Small intestine (tissue), 7 donors: ENCODE measurements at regions not wholly inside any gene's neighbourhood (a gene's known extent, or its start where the extent isn't known, plus 50 kb on each side); places are given as distances from the start of the nearest gene placed in this dataset.

Experiments used
- DNase-seq, 2 donors: peaks; one replicate each; pipeline versions ENCODE4 v3.0.0 to v3.0.0-alpha.2; 2013
- FAIRE-seq: peaks from 2 replicates; lab custom pipeline; 2012; peaks lifted over from hg19 to GRCh38; lab: Jason Lieb, UNC
- H3K27ac ChIP-seq, 3 donors: one replicate each; pipeline ENCODE4 v1.5.1; 2013; ENCODE audit warnings: low read length in 2 of 3, mild to moderate bottlenecking in 2 of 3, control low read depth in 1 of 3, inconsistent platforms in 1 of 3, low read depth in 1 of 3, moderate library complexity in 1 of 3
- H3K27me3 ChIP-seq, 3 donors: one replicate each; pipeline ENCODE4 v1.6.1; 2013; ENCODE audit warnings: low read length in 3 of 3, inconsistent platforms in 1 of 3; ENCODE audit not compliant: control insufficient read depth in 3 of 3, insufficient read depth in 3 of 3
- H3K36me3 ChIP-seq, 3 donors: one replicate each; pipeline ENCODE4 v1.6.1; 2013; ENCODE audit warnings: low read length in 3 of 3, inconsistent platforms in 1 of 3, low read depth in 1 of 3, mild to moderate bottlenecking in 1 of 3, moderate library complexity in 1 of 3; ENCODE audit not compliant: control insufficient read depth in 3 of 3, insufficient read depth in 2 of 3
- H3K4me1 ChIP-seq, 3 donors: one replicate each; pipeline ENCODE4 v1.6.1; 2013; ENCODE audit warnings: low read length in 2 of 3, inconsistent platforms in 1 of 3, low read depth in 1 of 3, mild to moderate bottlenecking in 1 of 3, moderate library complexity in 1 of 3; ENCODE audit not compliant: control insufficient read depth in 3 of 3, insufficient read depth in 2 of 3
- H3K4me3 ChIP-seq, 3 donors: one replicate each; pipeline ENCODE4 v1.5.1; 2013; ENCODE audit warnings: low read length in 3 of 3, control low read depth in 1 of 3, inconsistent platforms in 1 of 3, low read depth in 1 of 3, mild to moderate bottlenecking in 1 of 3, moderate library complexity in 1 of 3
- H3K9me3 ChIP-seq, 2 donors: one replicate each; pipeline ENCODE4 v1.6.1; 2013; ENCODE audit warnings: low read depth in 1 of 2, low read length in 1 of 2; ENCODE audit not compliant: control insufficient read depth in 2 of 2, insufficient read depth in 1 of 2
- WGBS, 3 donors: extraction: QIAGEN DNeasy Blood & Tissue Kit; methylation state at CpG; one replicate each; pipeline ENCODE4 v1.1.7; 2013; 5-methylcytosine and 5-hydroxymethylcytosine counted together
- donor health status: healthy with polysubstance abuse.
- donor health status: control.
- donor health status: control.
- donor health status: Bipolar disorder and iron deficiency.
- donor health status: healthy.

DNA sequence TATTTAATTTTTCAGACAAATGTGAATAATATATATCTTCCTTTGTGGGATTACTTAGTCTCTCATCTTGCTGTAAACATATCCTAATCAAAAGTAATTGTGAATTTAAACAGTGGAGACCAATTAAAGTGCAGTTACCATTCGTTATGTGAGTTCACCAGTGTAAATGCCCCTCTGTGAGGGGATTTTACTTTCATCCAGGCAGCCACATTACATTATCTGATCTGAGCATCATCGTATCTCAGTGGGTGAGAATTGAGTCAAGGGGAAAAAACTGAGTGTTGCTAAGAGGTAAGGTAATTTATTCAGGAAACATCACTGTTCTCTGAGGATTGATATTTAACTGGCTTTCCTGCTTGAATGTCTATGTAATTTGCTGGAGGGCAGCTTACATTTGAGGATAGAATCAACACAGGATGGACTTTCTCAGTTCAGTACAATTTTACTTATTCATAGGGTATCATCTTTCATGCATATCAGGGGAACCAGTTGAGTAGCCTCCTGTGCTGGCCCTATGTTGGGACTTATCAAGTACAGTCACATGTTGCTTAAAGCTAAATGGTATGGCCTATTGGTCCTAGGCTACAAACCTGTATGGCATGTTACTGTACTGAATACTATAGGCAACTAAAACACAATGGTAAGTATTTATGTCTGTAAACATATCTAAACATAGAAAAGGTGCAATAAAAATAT is 219.7 kb downstream of the CD47 start:
- Histone ChIP-seq H3K4me1 (no peaks in the 10 kb centered on the region), H3K27me3 (no peaks in the 10 kb centered on the region), H3K9me3 (no peaks in the 10 kb centered on the region), H3K36me3 (no peaks in the 10 kb centered on the region), H3K27ac (no peak overlapping the region), H3K4me3 (no peak overlapping the region)
- FAIRE-seq (no peak), DNase-seq (no peak)
- 70 to 78% (median 72%) methylated on average over 2 of the region's 2 CpGs for WGBS, 3 donors

DNA sequence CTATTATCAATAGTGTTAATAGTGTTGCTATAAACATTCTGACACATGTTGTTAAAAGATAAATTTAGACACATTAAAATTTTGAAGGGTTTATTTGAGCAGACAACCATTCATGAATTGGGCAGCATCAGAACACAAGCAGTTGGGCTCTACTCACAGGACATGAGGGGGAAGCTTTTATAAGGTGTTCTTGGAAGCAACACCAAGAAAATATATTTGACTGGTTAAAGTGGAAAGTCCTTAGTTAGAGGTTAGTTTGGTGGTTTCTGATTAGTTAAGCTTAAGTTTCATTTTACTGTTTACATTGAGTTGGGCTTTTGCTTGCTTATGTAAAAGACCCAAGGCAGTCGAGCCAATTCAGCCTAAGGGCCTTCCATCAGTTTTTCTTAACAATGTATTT is 220.7 kb downstream of the CD47 start:
- DNase-seq: no peak
- Histone ChIP-seq H3K9me3 (no peaks in the 10 kb centered on the region), H3K4me3 (no peak overlapping the region), H3K4me1 (no peaks in the 10 kb centered on the region), H3K27me3 (no peaks in the 10 kb centered on the region), H3K27ac (no peak overlapping the region), H3K36me3 (no peaks in the 10 kb centered on the region)
- FAIRE-seq: no peak
- WGBS, 3 donors: 46 to 70% (median 66%) methylated on average over 1 of the region's 1 CpG

DNA sequence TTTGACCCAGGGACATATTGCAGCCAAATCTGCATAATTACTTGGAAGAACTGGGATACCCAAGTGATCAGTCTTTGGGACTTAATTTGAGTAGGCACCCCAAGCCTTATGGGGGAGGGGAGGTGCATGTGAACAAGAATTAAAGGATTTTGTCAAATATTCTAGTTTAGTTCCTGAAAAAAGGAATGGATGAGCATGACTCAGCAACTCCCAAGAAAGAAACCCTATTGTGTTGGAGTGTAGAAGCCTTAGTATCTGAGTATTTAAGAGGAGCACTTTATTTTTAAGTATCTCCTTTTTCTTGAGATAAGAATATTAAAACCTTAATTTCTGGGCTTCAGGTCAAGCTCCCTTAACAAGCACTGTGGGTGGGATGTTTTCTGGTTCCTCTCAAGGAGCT is 222.4 kb downstream of the CD47 start:
- no peak for FAIRE-seq
- DNase-seq: no peak
- H3K4me3 ChIP-seq: no peak overlapping the region

DNA sequence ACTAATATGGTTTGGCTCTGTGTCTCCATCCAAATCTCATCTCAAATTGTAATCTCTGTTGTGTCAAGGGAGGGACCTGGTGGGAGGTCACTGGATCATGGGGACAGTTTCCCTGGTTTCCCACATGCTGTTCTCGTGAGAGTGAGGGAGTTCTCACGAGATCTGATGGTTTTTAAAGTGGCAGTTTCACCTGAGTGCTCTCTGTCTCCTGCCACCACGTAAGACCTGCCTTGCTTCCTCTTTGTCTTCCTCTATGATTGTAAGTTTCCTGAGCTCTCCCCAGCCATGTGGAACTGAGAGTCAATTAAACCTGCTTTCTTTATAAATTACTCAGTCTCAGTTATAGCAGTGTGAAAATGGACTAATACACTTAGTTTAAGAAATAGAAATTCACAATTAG is 228.9 kb downstream of the CD47 start:
- DNase-seq (no peak), FAIRE-seq (no peak)
- Histone ChIP-seq H3K4me3 (no peak overlapping the region), H3K9me3 (peaks cover 0 to 2% of the 10 kb centered on the region in 2 donors), H3K27me3 (no peaks in the 10 kb centered on the region), H3K4me1 (no peaks in the 10 kb centered on the region), H3K27ac (no peak overlapping the region), H3K36me3 (no peaks in the 10 kb centered on the region)
- 23 to 28% (median 25%) methylated on average over 3 of the region's 3 CpGs for WGBS, 3 donors

More for the DNA sequence above, 222.4 kb downstream of the CD47 start:
- no peaks in the 10 kb centered on the region for H3K36me3 ChIP-seq
- H3K9me3 ChIP-seq: no peaks in the 10 kb centered on the region
- no peak overlapping the region for H3K27ac ChIP-seq
- no peaks in the 10 kb centered on the region for H3K27me3 ChIP-seq
- H3K4me1 ChIP-seq: no peaks in the 10 kb centered on the region

DNA sequence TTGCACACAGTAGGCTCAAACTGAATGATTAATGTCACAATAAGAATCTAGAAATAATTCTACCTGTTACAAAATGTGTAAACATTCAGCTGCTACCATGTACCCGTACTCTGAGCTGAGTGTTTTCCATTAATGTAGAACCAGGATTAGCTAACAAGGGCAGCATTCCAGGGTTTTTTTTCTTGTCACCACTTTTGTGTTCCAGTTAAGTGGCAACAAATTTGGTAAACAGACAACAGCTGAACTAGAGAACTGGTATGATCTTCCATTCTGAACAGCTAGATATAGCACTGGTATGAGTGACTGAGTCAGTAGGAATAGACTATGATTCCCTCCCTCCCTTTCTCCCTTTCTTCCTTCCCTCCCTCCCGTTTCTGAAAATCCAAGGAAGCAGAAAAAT is 229.4 kb downstream of the CD47 start:
- H3K4me3 ChIP-seq: no peak overlapping the region
- WGBS, 3 donors: 39 to 73% (median 61%) methylated on average over 2 of the region's 2 CpGs
- no peak for FAIRE-seq

More for the DNA sequence above, 229.4 kb downstream of the CD47 start:
- H3K27me3 ChIP-seq: no peaks in the 10 kb centered on the region
- no peaks in the 10 kb centered on the region for H3K36me3 ChIP-seq
- H3K4me1 ChIP-seq: no peaks in the 10 kb centered on the region
- peaks cover 0 to 2% of the 10 kb centered on the region in 2 donors for H3K9me3 ChIP-seq
- DNase-seq: no peak
- no peak overlapping the region for H3K27ac ChIP-seq
